Activated CD4-positive, CD25-positive, alpha-beta regulatory T cell treated with anti-CD3 and anti-CD28 coated beads, Interleukin-2, amount 50 U/mL, for 24 hours (primary cell): ENCODE measurements at regions not wholly inside any gene's neighbourhood (a gene's known extent, or its start where the extent isn't known, plus 50 kb on each side); places are given as distances from the start of the nearest gene placed in this dataset.

ENCODE experiments used
- ATAC-seq, 2 donors: fragments of 150-1000 bp; cut with Tn5 transposase; one replicate each; pipeline ENCODE4 v1.10.0; 2021; ENCODE audit warnings: mild to moderate bottlenecking in 1 of 2, moderate library complexity in 1 of 2

- ATAC-seq, result no peak
Observed at GRCh38 chr3:144390786-144391185, 419.2 kb downstream of the DIPK2A start.

GRCh38 chr3:144391236-144391635, 419.6 kb downstream of the DIPK2A start:
- no peak for ATAC-seq

GRCh38 chr3:144394032-144394431, 422.4 kb downstream of the DIPK2A start:
- ATAC-seq, result peak in 1 of 2 donors; percentile 33

GRCh38 chr3:144402430-144402829, 430.8 kb downstream of the DIPK2A start:
- ATAC-seq, result no peak

- no peak for ATAC-seq
Observed at GRCh38 chr3:144403040-144403457, 431.4 kb downstream of the DIPK2A start.

- no peak for ATAC-seq
Observed at GRCh38 chr3:144407335-144407734, 435.7 kb downstream of the DIPK2A start.

GRCh38 chr3:144409319-144409718, 437.7 kb downstream of the DIPK2A start:
- ATAC-seq, result no peak

- no peak for ATAC-seq
Observed at GRCh38 chr3:144413068-144413467, 441.4 kb downstream of the DIPK2A start.

GRCh38 chr3:144415492-144415891, 443.9 kb downstream of the DIPK2A start:
- ATAC-seq, result no peak

GRCh38 chr3:144424606-144425005, 453.0 kb downstream of the DIPK2A start:
- ATAC-seq, result no peak

- no peak for ATAC-seq
Observed at GRCh38 chr3:144426366-144426765, 454.7 kb downstream of the DIPK2A start.

- ATAC-seq, result no peak
Observed at GRCh38 chr3:144426967-144427366, 455.3 kb downstream of the DIPK2A start.

- peak in 1 of 2 donors; percentile 53 for ATAC-seq
Observed at GRCh38 chr3:144429719-144430121, 458.1 kb downstream of the DIPK2A start.

GRCh38 chr3:144431134-144431533, 459.5 kb downstream of the DIPK2A start:
- no peak for ATAC-seq

- ATAC-seq, result no peak
Observed at GRCh38 chr3:144433006-144433405, 461.4 kb downstream of the DIPK2A start.

GRCh38 chr3:144437989-144438388, 466.4 kb downstream of the DIPK2A start:
- ATAC-seq, result no peak

GRCh38 chr3:144444061-144444460, 472.4 kb downstream of the DIPK2A start:
- no peak for ATAC-seq

GRCh38 chr3:144444546-144444945, 472.9 kb downstream of the DIPK2A start:
- ATAC-seq, result no peak

GRCh38 chr3:144455841-144456440, 484.3 kb downstream of the DIPK2A start:
- no peak for ATAC-seq

- ATAC-seq, result no peak
Observed at GRCh38 chr3:144457758-144458157, 486.1 kb downstream of the DIPK2A start.

- ATAC-seq, result no peak
Observed at GRCh38 chr3:144458283-144458682, 486.7 kb downstream of the DIPK2A start.

GRCh38 chr3:144462337-144462736, 490.7 kb downstream of the DIPK2A start:
- no peak for ATAC-seq

- no peak for ATAC-seq
Observed at GRCh38 chr3:144463911-144464310, 492.3 kb downstream of the DIPK2A start.

- no peak for ATAC-seq
Observed at GRCh38 chr3:144466114-144466513, 494.5 kb downstream of the DIPK2A start.

GRCh38 chr3:144466540-144466939, 494.9 kb downstream of the DIPK2A start:
- ATAC-seq, result no peak
